Astrocyte (in vitro differentiated cells and primary cell): ENCODE measurements at regions not wholly inside any gene's neighbourhood (a gene's known extent, or its start where the extent isn't known, plus 50 kb on each side); places are given as distances from the start of the nearest gene placed in this dataset.

Source experiments
- DNase-seq: peaks from one replicate; pipeline ENCODE4 v3.0.0-alpha.2; 2010; ENCODE audit warnings: low read depth
- FAIRE-seq: peaks from 2 replicates; lab custom pipeline; 2011; peaks lifted over from hg19 to GRCh38; lab: Jason Lieb, UNC
- H2AFZ ChIP-seq: 2 replicates; pipeline ENCODE4 v1.6.0; 2012; ENCODE audit warnings: low read depth, low read length, inconsistent platforms
- H3K27ac ChIP-seq: 2 replicates; pipeline ENCODE4 v1.5.1; 2011; ENCODE audit warnings: low read depth, low read length, inconsistent platforms
- H3K27me3 ChIP-seq: 2 replicates; pipeline ENCODE4 v1.6.0; 2011; ENCODE audit warnings: low read length, inconsistent platforms; ENCODE audit not compliant: insufficient read depth
- H3K36me3 ChIP-seq: 2 replicates; pipeline ENCODE4 v1.5.1; 2011; ENCODE audit warnings: low read length, inconsistent platforms; ENCODE audit not compliant: insufficient read depth
- H3K4me1 ChIP-seq: 2 replicates; pipeline ENCODE4 v1.5.1; 2011; ENCODE audit warnings: low read length, inconsistent platforms; ENCODE audit not compliant: insufficient read depth
- H3K4me2 ChIP-seq: 2 replicates; pipeline ENCODE4 v1.6.0; 2012; ENCODE audit warnings: low read length, inconsistent platforms
- H3K4me3 ChIP-seq: 2 replicates; pipeline ENCODE4 v1.5.1; 2011; ENCODE audit warnings: low read depth, mild to moderate bottlenecking, low read length, inconsistent platforms; ENCODE audit not compliant: insufficient read depth
- H3K79me2 ChIP-seq: 2 replicates; pipeline ENCODE4 v1.6.0; 2012; ENCODE audit warnings: mild to moderate bottlenecking, low read length, inconsistent platforms; ENCODE audit not compliant: insufficient read depth
- H3K9ac ChIP-seq: 2 replicates; pipeline ENCODE4 v1.6.0; 2012; ENCODE audit warnings: mild to moderate bottlenecking, low read length, inconsistent platforms
- H3K9me3 ChIP-seq: 2 replicates; pipeline ENCODE4 v1.5.1; 2012; ENCODE audit warnings: low read depth, mild to moderate bottlenecking, low read length, inconsistent platforms; ENCODE audit not compliant: insufficient read depth
- H4K20me1 ChIP-seq: 2 replicates; pipeline ENCODE4 v1.6.0; 2012; ENCODE audit warnings: low read length, inconsistent platforms; ENCODE audit not compliant: insufficient read depth
- H3K27ac Mint-ChIP-seq: one replicate; pipeline ENCODE4 v1.8.0; 2021; ENCODE audit warnings: mild to moderate bottlenecking, mixed read lengths; ENCODE audit not compliant: unreplicated experiment
- H3K27me3 Mint-ChIP-seq: one replicate; pipeline ENCODE4 v1.8.0; 2021; ENCODE audit warnings: low read depth, mixed read lengths; ENCODE audit not compliant: unreplicated experiment
- H3K36me3 Mint-ChIP-seq: one replicate; pipeline ENCODE4 v1.8.0; 2021; ENCODE audit warnings: low read depth, mixed read lengths; ENCODE audit not compliant: unreplicated experiment
- H3K4me1 Mint-ChIP-seq: one replicate; pipeline ENCODE4 v1.8.0; 2021; ENCODE audit warnings: low read depth, mixed read lengths; ENCODE audit not compliant: unreplicated experiment
- H3K4me3 Mint-ChIP-seq: one replicate; pipeline ENCODE4 v1.8.0; 2021; ENCODE audit warnings: mild to moderate bottlenecking, moderate library complexity, mixed read lengths; ENCODE audit not compliant: unreplicated experiment
- H3K9me3 Mint-ChIP-seq: one replicate; pipeline ENCODE4 v1.8.0; 2021; ENCODE audit warnings: mild to moderate bottlenecking, mixed read lengths; ENCODE audit not compliant: unreplicated experiment
- CTCF ChIP-seq: IDR thresholded peaks from 2 replicates; pipeline ENCODE4 v1.5.1; 2011; ENCODE audit warnings: low read depth, mild to moderate bottlenecking, inconsistent platforms, low read length, moderate library complexity; ENCODE audit not compliant: insufficient read depth
- EZH2 ChIP-seq: IDR thresholded peaks from 2 replicates; pipeline ENCODE4 v1.6.1; 2012; ENCODE audit warnings: mild to moderate bottlenecking, low read length, inconsistent platforms; ENCODE audit not compliant: insufficient read depth

- Mint-ChIP-seq H3K27me3 (no peaks in the 10 kb centered on the region), H3K4me3 (no peak overlapping the region), H3K9me3 (peaks cover 20% of the 10 kb centered on the region), H3K4me1 (no peaks in the 10 kb centered on the region), H3K27ac (no peak overlapping the region), H3K36me3 (peaks cover 5% of the 10 kb centered on the region)
- no peak overlapping the region for H3K27ac ChIP-seq
- H3K4me3 ChIP-seq = no peak overlapping the region
- no peaks in the 10 kb centered on the region for H4K20me1 ChIP-seq
- H3K36me3 ChIP-seq = no peaks in the 10 kb centered on the region
- H3K27me3 ChIP-seq = no peaks in the 10 kb centered on the region
- no peak overlapping the region for H3K4me2 ChIP-seq
- peaks cover 3% of the 10 kb centered on the region for H3K9me3 ChIP-seq
- no peak overlapping the region for H3K9ac ChIP-seq
- no peaks in the 10 kb centered on the region for H3K4me1 ChIP-seq
- no peak for TF ChIP-seq CTCF
- TF ChIP-seq EZH2 = no peak
- DNase-seq (no peak), FAIRE-seq (no peak)
- no peaks in the 10 kb centered on the region for H3K79me2 ChIP-seq
- H2AFZ ChIP-seq = no peak overlapping the region
These were observed 153.0 kb upstream of the FAT3 start for GRCh38 chr11:92071660-92072059.

- peaks cover 3% of the 10 kb centered on the region for H3K9me3 ChIP-seq
- DNase-seq (no peak), FAIRE-seq (no peak)
- Mint-ChIP-seq H3K4me3 (no peak overlapping the region), H3K36me3 (peaks cover 5% of the 10 kb centered on the region), H3K9me3 (peaks cover 18% of the 10 kb centered on the region), H3K27ac (no peak overlapping the region), H3K27me3 (no peaks in the 10 kb centered on the region), H3K4me1 (no peaks in the 10 kb centered on the region)
- no peak overlapping the region for H3K4me3 ChIP-seq
- no peaks in the 10 kb centered on the region for H3K79me2 ChIP-seq
- no peaks in the 10 kb centered on the region for H4K20me1 ChIP-seq
- H2AFZ ChIP-seq = no peak overlapping the region
- H3K27me3 ChIP-seq = no peaks in the 10 kb centered on the region
- no peaks in the 10 kb centered on the region for H3K4me1 ChIP-seq
- H3K27ac ChIP-seq = no peak overlapping the region
- peak; percentile 29 for TF ChIP-seq CTCF
- TF ChIP-seq EZH2 = no peak
- H3K9ac ChIP-seq = no peak overlapping the region
- no peak overlapping the region for H3K4me2 ChIP-seq
- H3K36me3 ChIP-seq = no peaks in the 10 kb centered on the region
These were observed 154.4 kb upstream of the FAT3 start for GRCh38 chr11:92070026-92070889.

DNA sequence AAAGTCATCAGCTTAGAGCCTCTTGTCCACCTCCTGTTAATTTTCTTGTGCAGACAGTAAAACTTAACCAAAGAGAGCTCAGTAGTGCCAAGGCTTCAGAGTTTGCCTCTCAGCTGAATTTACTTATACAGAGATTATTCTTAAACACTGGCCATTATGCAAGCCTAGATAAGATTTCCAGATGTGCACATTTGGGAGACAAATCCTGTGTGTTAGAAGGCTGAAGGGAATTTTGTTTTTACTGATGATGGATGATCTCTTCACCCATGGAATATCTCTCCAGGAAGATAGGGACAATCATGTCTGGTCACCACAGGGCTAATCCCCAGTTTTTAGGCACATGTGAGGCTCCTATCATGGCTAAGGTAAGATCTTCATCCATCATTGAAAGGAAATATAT is 157.6 kb upstream of the FAT3 start:
- Mint-ChIP-seq H3K36me3 (no peaks in the 10 kb centered on the region), H3K27ac (no peak overlapping the region), H3K9me3 (peaks cover 9% of the 10 kb centered on the region), H3K4me3 (no peak overlapping the region), H3K4me1 (no peaks in the 10 kb centered on the region), H3K27me3 (no peaks in the 10 kb centered on the region)
- no peaks in the 10 kb centered on the region for H3K36me3 ChIP-seq
- no peak overlapping the region for H3K4me3 ChIP-seq
- no peaks in the 10 kb centered on the region for H3K27me3 ChIP-seq
- TF ChIP-seq EZH2 (no peak), CTCF (no peak)
- no peaks in the 10 kb centered on the region for H3K4me1 ChIP-seq
- no peak overlapping the region for H2AFZ ChIP-seq
- H3K9me3 ChIP-seq = peaks cover 3% of the 10 kb centered on the region
- H4K20me1 ChIP-seq = no peaks in the 10 kb centered on the region
- no peak overlapping the region for H3K27ac ChIP-seq
- DNase-seq (no peak), FAIRE-seq (no peak)
- H3K79me2 ChIP-seq = no peaks in the 10 kb centered on the region
- H3K4me2 ChIP-seq = no peak overlapping the region
- no peak overlapping the region for H3K9ac ChIP-seq
